ENCODE measurements at regions not wholly inside any gene's neighbourhood (a gene's known extent, or its start where the extent isn't known, plus 50 kb on each side); places are given as distances from the start of the nearest gene placed in this dataset.
"Not testable (repeated sequence)": the region's sequence is repeated elsewhere in the genome, so short reads cannot be mapped to it uniquely, and the experiment has no call there.

GRCh38 chr5:104326966-104327365 is 764.4 kb upstream of the NUDT12 start:
- Histone ChIP-seq H3K27ac (ENCODE audit: extremely low read depth, low read depth, low read length) (no peak overlapping the region), H3K4me1 (ENCODE audit: control insufficient read depth, insufficient read depth, low read length) (no peaks in the 10 kb centered on the region), H3K9me3 (ENCODE audit: control insufficient read depth, insufficient read depth, low read depth, low read length) (no peaks in the 10 kb centered on the region), H3K4me3 (ENCODE audit: low read depth, low read length) (no peak overlapping the region), H3K36me3 (ENCODE audit: control insufficient read depth in 2 of 2, insufficient read depth in 1 of 2, low read length in 2 of 2) (no peaks in the 10 kb centered on the region)
- no peak for TF ChIP-seq YY1 (tag by site-specific recombination; IDR thresholded peaks at IDR 0.05)
- no peak for TF ChIP-seq GLI2 (tag by site-specific recombination; IDR thresholded peaks at IDR 0.05; ENCODE audit: borderline replicate concordance, low read depth)
- TF ChIP-seq, protein P1, sequence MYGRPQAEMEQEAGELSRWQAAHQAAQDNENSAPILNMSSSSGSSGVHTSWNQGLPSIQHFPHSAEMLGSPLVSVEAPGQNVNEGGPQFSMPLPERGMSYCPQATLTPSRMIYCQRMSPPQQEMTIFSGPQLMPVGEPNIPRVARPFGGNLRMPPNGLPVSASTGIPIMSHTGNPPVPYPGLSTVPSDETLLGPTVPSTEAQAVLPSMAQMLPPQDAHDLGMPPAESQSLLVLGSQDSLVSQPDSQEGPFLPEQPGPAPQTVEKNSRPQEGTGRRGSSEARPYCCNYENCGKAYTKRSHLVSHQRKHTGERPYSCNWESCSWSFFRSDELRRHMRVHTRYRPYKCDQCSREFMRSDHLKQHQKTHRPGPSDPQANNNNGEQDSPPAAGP (tag by site-specific recombination; IDR thresholded peaks at IDR 0.05), result no peak
- ChIA-PET CTCF (no interaction called here), POLR2A (no interaction called here)

DNA sequence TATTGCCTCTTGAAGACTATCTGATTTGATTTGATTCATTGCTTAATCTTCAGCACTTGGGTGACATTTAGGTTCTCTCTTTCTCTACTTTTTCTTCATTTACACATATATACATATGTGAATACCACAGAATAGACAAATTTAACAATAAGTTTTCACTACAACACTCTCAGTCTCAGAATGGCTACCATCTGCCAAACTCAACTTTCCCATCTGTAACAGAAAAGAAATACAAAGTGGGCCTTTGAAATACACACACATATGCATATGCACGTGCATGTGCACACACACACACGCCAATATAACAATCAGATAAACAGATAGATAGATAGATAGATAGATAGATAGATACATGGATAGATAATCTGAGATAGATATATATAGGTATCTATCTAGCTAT is 762.8 kb upstream of the NUDT12 start:
- POLR2A ChIA-PET, result no interaction called here
- Histone ChIP-seq H3K36me3 (ENCODE audit: control insufficient read depth in 2 of 2, insufficient read depth in 1 of 2, low read length in 2 of 2) (no peaks in the 10 kb centered on the region), H3K27ac (ENCODE audit: extremely low read depth, low read depth, low read length) (no peak overlapping the region), H3K4me1 (ENCODE audit: control insufficient read depth, insufficient read depth, low read length) (no peaks in the 10 kb centered on the region), H3K9me3 (ENCODE audit: control insufficient read depth, insufficient read depth, low read depth, low read length) (no peaks in the 10 kb centered on the region), H3K4me3 (ENCODE audit: low read depth, low read length) (no peak overlapping the region)
- TF ChIP-seq SETDB1 (IDR thresholded peaks at IDR 0.05; ENCODE audit: insufficient read length, low read length) (no peak), KLF1 (tag by site-specific recombination; IDR thresholded peaks at IDR 0.05) (no peak), ZNF335 (tag by site-specific recombination; conservative IDR thresholded peaks at IDR 0.05) (no peak), ZNF202 (tag by site-specific recombination; IDR thresholded peaks at IDR 0.05; ENCODE audit: borderline replicate concordance) (no peak), ZBTB49 (tag by site-specific recombination; IDR thresholded peaks at IDR 0.05; ENCODE audit: low read depth) (no peak), ZNF549 (tag by site-specific recombination; IDR thresholded peaks at IDR 0.05) (no peak), ZNF16 (tag by site-specific recombination; IDR thresholded peaks at IDR 0.05; ENCODE audit: low read depth) (no peak), SALL2 (tag by site-specific recombination; IDR thresholded peaks at IDR 0.05; ENCODE audit: borderline replicate concordance) (no peak), TCF7L2 (IDR thresholded peaks at IDR 0.05; ENCODE audit: borderline replicate concordance, low read depth, low read length) (no peak), ZNF473 (tag by site-specific recombination; IDR thresholded peaks at IDR 0.05) (no peak), SCRT2 (tag by site-specific recombination; IDR thresholded peaks at IDR 0.05) (no peak), ZNF558 (tag by site-specific recombination; IDR thresholded peaks at IDR 0.05) (no peak), ZNF155 (tag by site-specific recombination; IDR thresholded peaks at IDR 0.05) (no peak)
- CTCF ChIA-PET, result no interaction called here

DNA sequence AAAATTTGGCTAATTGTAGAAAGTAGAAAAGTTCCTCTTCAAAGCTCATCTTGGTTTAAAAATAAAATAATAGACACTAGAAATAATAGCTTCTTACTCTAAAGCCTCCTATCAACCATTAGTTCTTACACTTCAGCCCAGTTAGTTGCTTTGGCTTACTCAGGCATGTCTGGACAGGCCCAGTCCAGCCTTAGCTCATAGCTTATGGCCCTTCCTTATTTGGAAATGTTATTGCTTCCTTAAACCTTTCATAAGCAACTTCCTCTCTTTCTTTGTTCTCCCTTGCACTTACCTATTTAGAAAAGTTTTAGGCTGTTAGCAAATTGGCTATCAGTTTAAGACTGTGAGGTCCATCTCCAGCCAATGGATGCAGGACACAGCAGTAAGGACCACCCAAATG is 754.1 kb upstream of the NUDT12 start:
- H3K27ac ChIP-seq (ENCODE audit: extremely low read depth, low read depth, low read length); H3K4me3 ChIP-seq (ENCODE audit: low read depth, low read length); CTCF ChIA-PET; POLR2A ChIA-PET; H3K9me3 ChIP-seq (ENCODE audit: control insufficient read depth, insufficient read depth, low read depth, low read length); H3K4me1 ChIP-seq (ENCODE audit: control insufficient read depth, insufficient read depth, low read length); H3K36me3 ChIP-seq (ENCODE audit: control insufficient read depth in 2 of 2, insufficient read depth in 1 of 2, low read length in 2 of 2): not testable (repeated sequence)

DNA sequence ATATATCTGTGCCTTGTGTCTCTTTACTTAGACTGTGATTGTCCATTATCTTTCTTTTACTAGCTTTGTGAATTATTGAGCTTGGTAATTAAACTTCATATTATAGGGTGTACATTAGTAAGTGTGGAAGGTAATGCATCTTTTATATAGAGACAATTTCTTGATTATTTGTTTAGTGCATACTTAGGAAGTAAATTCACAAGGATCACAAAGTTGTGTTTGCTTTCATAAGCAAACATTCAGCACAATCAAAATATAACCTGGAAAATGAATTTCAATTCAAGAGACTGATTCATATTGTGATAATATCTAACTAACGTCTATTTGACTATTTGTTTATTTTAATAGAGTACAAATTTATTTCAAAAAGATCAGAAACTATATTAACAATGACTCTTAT is 749.9 kb upstream of the NUDT12 start:
- CTCF ChIA-PET, result no interaction called here
- TF ChIP-seq ZNF416 (tag by site-specific recombination; IDR thresholded peaks at IDR 0.05) (no peak), ZNF221 (tag by site-specific recombination; IDR thresholded peaks at IDR 0.05; ENCODE audit: borderline replicate concordance) (no peak)
- Histone ChIP-seq H3K4me1 (ENCODE audit: control insufficient read depth, insufficient read depth, low read length) (no peaks in the 10 kb centered on the region), H3K27ac (ENCODE audit: extremely low read depth, low read depth, low read length) (no peak overlapping the region), H3K9me3 (ENCODE audit: control insufficient read depth, insufficient read depth, low read depth, low read length) (no peaks in the 10 kb centered on the region), H3K4me3 (ENCODE audit: low read depth, low read length) (no peak overlapping the region), H3K36me3 (ENCODE audit: control insufficient read depth in 2 of 2, insufficient read depth in 1 of 2, low read length in 2 of 2) (no peaks in the 10 kb centered on the region)
- POLR2A ChIA-PET, result no interaction called here

Data from HEK293 (cell line).